Activated CD8-positive, alpha-beta memory T cell treated with anti-CD3 and anti-CD28 coated beads for 48 hours (primary cell): ENCODE measurements at regions not wholly inside any gene's neighbourhood (a gene's known extent, or its start where the extent isn't known, plus 50 kb on each side); places are given as distances from the start of the nearest gene placed in this dataset.

ENCODE experiments used
- DNase-seq, 3 experiments: peaks; one replicate each; pipeline ENCODE4 v3.0.0-alpha.2; 2020; ENCODE audit warnings: low read depth in 2 of 3, low spot score in 2 of 3

GRCh38 chr10:28781296-28781695 lies 104.0 kb downstream of the BAMBI start:
- no peak for DNase-seq

DNA sequence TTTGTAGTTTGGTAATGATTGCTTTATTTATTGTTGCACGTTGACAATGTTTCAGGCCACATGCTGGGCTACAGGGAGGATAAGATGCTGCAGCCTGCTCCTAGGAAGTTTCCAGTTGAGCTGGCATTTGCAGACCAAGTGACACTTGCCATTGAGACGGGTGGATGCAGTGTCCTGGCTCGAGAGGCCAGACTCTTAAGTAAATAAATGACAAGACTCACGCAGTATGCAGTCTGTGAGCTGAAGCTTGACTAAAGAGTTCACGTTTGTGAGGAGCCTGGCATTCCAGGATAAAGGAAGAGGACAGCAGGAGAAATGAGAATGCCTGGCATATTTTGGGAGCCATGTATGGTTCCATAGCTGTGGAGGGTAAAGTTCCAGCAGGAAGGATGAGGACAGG lies 105.8 kb downstream of the BAMBI start:
- DNase-seq = no peak

GRCh38 chr10:28785018-28785417 lies 107.7 kb downstream of the BAMBI start:
- DNase-seq = no peak

DNA sequence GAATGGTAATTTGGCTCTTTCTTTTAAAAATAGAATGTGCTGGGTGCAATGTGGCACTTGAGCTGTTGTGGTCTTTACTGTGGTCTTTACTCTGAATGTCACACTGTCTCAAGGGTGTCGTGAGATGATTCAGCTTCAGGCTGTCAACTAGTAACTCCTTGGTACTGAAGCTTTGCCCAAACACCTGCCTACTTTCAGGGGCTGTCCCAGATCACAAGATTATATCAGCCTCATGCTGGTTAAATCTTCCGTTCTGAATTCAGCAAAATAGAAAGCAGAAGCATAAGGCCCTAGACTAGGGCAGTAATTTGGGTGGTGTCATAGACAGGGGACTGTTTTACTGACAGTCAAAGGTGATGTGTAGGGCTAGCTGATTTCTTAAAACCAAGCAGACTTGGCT lies 110.9 kb downstream of the BAMBI start:
- DNase-seq = no peak

DNA sequence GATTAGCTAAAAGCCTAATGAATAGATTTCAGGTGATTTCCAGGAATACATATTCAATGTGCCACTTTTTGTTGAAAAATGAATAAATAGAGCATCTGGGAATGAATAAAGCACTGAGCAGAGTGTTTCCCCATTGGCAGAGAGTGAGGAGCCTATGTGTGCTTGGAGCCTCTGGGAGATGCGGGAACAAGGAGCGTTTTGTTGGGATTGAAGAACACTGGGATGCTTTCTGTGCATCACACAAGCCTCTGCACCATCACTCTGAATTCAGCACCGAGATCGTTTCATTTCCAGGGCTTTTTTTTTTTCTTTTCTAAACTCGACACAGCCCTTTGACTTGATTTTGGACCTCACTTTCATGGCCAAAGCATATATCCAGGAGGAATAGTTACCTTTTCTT lies 111.4 kb downstream of the BAMBI start:
- DNase-seq = no peak

DNA sequence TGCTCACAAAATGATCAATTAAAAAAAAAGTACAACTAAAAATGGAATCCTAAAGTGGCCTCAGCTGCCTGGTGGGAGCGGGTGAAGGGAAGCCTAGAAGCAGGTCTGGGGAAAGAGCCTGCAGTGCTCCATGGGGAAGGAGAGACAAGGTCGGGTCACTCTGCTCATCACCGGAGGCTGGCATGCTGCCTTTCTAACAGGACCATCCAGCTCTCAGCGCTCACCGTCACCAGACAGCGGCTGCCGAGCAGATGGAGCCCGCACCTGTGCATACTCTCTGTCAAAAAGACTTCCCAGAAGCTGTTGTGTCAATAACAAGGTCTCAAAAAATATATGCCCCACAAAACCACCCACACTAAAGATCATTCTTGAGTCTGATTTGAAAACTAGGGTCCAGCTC lies 112.8 kb downstream of the BAMBI start:
- DNase-seq = no peak

DNA sequence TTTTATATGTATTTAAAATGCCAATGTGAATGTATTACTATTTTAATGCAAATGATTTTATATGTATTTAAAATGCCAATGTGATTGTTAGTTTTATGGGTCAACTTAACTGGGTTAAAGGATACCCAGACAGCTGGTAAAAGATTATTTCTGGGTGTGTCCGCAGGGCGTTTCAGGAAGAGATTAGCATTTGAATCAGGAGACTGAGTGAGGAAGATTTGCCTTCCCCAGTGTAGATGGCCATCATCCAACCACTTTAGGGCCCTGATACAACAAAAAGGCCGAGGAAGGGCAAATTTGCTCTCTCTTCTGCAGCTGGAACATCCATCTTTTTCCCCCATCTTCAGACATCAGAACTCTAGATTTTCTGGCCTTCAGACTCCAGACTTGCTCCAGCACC lies 116.2 kb downstream of the BAMBI start:
- DNase-seq = no peak

DNA sequence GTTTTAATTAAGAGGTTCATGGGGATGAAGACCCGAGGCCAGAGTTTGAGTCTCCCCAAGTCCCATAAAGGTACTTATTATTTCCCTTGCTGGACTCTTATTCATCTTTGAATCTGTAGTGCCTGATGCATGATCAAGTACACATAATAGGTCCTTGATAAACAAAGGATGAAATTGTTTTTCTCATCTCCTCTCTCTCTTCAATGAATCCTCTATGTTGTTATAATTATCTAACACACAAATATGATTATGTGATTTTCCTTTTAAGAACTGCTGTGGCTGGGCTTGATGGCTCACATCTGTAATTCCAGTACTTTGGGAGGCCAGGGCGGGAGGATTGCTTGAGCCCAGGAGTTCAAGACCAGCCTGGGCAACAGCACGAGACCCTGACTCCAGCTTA lies 117.7 kb downstream of the BAMBI start:
- DNase-seq = no peak

- DNase-seq = no peak
Observed at GRCh38 chr10:28796606-28797512, 119.5 kb downstream of the BAMBI start.

GRCh38 chr10:28797904-28798371 lies 120.6 kb downstream of the BAMBI start:
- no peak for DNase-seq

DNA sequence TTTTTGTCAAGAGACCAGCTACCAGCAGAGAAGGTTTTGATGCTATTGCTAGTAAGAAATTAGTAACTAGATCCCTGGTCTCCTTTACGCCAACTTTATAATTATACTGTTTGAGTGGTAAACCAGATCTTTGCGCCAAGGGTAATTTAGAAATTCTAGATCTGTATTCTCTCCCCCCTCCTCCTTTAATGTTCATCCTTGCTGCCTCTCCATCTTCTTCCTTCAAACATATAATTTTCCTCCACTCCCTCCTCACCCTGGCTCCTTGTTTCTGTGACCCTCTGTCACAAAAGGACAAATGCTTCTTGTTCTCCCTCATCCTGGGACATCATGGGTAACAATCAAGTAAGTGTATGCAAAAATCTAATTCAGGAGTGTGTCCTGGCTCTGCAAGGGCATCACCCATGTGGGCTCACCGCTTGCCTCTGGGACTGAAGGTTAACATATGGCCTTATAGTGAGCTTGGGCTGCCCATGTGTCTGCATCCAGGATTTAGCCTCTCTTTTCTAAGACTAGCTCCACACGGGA lies 121.2 kb downstream of the BAMBI start:
- DNase-seq = no peak

GRCh38 chr10:28798964-28799363 lies 121.6 kb downstream of the BAMBI start:
- no peak for DNase-seq

DNA sequence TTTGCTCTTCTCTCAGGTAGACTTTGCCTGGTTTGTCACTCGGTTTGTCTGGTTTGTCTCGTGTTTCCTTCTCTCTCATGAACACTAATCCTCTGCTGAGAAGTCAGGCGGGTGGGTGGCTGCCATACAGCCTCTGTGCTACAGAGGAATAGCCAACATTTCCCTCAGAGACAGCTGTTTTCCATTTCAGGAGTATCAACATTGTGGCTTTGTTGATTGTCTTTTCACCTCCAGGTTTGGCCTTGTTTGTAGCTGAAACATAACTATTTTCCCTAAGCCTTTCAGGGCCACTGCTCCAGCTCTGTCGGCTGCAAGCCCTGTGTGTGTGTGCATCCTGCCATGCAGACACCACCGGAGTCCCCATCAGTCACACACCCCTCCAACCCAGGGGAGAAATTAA lies 122.8 kb downstream of the BAMBI start:
- no peak for DNase-seq

DNA sequence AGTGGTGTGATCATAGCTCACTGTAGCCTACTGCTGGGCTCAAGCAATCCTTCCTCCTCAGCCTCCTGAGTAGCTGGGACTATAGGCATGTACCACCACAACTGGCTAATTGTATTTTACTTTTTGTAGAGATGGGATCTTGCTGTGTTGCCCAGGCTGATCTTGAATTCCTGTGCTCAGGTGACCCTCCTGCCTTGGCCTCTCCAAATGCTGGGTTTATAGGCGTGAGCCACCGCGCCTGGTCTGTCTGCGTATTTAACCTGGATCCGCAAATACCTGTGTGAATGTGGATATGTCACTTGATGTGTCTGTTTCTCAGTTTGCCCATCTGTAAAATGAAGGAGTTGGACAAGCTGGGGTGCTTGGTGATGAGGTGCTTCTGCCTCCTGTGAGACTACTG lies 123.9 kb downstream of the BAMBI start:
- DNase-seq = no peak

DNA sequence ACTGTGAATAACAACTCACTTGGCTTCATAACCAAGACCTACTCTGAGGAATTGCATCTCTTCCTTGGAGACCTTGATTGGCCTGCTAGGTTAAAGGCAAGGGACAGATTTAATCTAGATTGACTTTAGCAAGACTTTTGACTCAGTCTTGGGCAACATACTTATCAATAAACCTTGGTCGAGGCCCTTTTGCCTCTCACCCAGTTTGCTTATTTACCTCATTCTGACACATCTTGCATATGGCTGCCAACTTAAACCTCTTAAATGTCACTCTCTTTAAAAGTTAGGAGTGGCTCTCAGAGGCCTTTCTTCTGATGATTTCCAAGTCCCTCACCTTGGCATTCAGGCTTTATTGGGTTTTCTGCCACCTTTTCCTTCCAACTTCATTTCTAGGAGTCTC lies 124.5 kb downstream of the BAMBI start:
- DNase-seq = no peak

GRCh38 chr10:28805390-28805789 lies 128.1 kb downstream of the BAMBI start:
- no peak for DNase-seq

DNA sequence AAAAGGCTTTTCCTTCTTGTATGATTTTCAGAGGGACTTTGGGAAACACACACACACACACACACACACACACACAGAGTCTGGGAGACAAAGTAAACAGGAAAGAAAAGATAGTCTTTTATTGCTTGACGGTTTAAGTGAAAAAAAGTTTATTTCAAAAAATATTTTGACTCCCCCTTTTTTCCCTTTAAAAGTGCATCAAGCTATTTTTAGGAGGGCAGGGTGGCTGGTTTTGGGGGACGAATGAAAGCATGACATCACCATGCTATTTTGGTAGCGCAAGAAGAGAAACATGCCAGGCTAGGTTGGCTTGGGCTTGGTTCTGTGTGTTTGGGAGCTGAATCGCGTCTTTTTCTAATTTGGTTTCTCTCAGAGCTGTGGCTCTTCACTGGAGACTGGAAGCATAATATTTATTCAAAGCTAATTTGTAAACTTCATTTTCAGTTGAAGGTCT lies 129.2 kb downstream of the BAMBI start:
- DNase-seq = no peak

GRCh38 chr10:28806951-28807759 lies 129.8 kb downstream of the BAMBI start:
- no peak for DNase-seq

DNA sequence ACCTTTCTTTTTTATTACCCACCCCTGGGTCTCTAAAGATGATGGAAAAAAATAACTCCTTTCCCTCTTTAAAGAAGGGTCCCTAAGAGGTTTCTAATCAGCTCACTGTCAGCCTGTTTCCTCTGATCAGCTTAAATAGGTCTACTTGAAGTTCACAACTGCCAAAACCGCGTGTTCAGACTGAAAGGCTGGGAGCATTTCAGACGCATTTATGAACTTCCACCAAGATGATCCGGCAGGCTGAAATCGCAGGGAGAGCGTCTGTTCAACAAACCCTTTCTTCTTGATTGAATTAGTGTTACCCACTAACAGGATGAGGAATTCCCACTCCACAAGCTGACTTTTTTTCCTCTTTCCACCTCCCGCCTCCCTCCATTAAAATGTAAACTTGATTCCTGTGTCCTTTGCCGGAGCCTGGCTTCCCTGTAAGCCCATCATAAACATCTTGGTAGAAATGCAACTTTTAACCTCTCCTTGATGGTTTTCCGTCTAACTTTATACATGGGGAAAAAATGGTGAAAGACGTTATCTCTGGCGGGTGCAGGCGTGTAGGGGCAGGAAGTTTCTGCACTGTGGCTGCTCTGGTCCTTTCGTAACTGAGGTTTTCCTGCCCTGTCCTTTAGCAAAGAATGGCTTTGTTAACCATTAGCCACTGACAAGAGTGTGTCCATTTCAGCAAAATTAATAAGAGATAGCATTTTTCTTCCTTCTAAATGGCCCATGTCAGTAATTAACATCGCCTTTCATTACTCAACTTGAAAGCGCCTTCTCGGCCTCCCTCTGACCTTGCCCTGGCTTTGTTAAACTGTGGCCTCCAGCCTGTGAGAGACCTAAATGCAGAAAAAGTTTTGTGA lies 130.7 kb downstream of the BAMBI start:
- no peak for DNase-seq

DNA sequence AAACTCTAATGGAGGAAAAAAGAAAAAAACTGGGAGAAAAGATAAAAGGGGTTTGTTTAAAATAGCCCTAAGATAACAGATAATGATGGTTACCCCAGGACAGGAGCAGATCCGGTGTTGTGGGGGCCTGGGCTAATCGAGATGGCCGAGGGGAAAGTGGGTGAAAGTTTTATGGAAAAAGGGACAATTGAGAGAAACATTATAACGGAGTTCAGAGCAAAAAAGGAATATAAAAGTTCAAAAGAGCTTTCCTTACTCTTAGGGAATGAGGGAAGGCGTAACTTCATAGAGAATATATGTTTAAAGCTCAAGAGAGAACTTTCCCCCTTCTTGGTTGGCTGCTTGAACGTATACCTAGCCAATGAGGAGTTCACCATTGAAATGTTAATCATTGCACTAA lies 131.4 kb downstream of the BAMBI start:
- DNase-seq = no peak
